ENCODE measurements at regions not wholly inside any gene's neighbourhood (a gene's known extent, or its start where the extent isn't known, plus 50 kb on each side); places are given as distances from the start of the nearest gene placed in this dataset.
"Not testable (repeated sequence)": the region's sequence is repeated elsewhere in the genome, so short reads cannot be mapped to it uniquely, and the experiment has no call there.

DNA sequence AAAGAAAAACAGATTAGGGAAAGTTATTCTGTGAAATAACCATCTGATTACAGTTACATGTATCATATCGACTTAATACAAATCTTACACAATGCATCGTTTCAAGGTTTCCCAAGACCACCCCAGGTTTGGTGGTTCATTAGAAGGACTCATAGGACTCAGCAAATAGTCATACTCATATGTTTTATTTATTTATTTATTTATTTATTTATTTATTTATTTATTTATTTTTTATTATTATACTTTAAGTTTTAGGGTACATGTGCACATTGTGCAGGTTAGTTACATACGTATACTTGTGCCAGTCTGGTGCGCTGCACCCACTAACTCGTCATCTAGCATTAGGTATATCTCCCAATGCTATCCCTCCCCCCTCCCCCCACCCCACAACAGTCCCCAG, 1199.0 kb downstream of the FOXD4L5 start:
- TF ChIP-seq, protein P1, sequence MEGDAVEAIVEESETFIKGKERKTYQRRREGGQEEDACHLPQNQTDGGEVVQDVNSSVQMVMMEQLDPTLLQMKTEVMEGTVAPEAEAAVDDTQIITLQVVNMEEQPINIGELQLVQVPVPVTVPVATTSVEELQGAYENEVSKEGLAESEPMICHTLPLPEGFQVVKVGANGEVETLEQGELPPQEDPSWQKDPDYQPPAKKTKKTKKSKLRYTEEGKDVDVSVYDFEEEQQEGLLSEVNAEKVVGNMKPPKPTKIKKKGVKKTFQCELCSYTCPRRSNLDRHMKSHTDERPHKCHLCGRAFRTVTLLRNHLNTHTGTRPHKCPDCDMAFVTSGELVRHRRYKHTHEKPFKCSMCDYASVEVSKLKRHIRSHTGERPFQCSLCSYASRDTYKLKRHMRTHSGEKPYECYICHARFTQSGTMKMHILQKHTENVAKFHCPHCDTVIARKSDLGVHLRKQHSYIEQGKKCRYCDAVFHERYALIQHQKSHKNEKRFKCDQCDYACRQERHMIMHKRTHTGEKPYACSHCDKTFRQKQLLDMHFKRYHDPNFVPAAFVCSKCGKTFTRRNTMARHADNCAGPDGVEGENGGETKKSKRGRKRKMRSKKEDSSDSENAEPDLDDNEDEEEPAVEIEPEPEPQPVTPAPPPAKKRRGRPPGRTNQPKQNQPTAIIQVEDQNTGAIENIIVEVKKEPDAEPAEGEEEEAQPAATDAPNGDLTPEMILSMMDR (IDR thresholded peaks at IDR 0.05), result not testable (repeated sequence)
- not testable (repeated sequence) for TF ChIP-seq POLR2AphosphoS5 (IDR thresholded peaks at IDR 0.05)
